HL-60 (cell line): ENCODE measurements at regions not wholly inside any gene's neighbourhood (a gene's known extent, or its start where the extent isn't known, plus 50 kb on each side); places are given as distances from the start of the nearest gene placed in this dataset.

ENCODE experiments used
- DNase-seq, 2 experiments: peaks; one replicate each; pipeline ENCODE4 v3.0.0-alpha.2; 2010 to 2020; ENCODE audit warnings: low read depth in 1 of 2, low spot score in 1 of 2
- H3K27ac ChIP-seq: fragments of 250-450 bp; sonication (Bioruptor Pico); replicated peaks from 2 replicates; pipeline ENCODE4 v1.5.1; 2020; ENCODE audit warnings: mild to moderate bottlenecking, moderate library complexity
- H3K27me3 ChIP-seq: fragments of 250-450 bp; sonication (Bioruptor Pico); 2 replicates; pipeline ENCODE4 v1.5.1; 2021; ENCODE audit warnings: mild to moderate bottlenecking, moderate library complexity; ENCODE audit not compliant: insufficient read depth, poor library complexity, severe bottlenecking
- H3K4me3 ChIP-seq: replicated peaks from 2 replicates; pipeline ENCODE4 v1.5.1; 2011; ENCODE audit warnings: mild to moderate bottlenecking, control low read depth, low read length; ENCODE audit not compliant: insufficient read depth
- GABPA ChIP-seq: IDR thresholded peaks from 2 replicates; pipeline ENCODE4 v1.6.1; 2012; ENCODE audit warnings: low read depth
- POLR2AphosphoS5 ChIP-seq: IDR thresholded peaks from 2 replicates; pipeline ENCODE4 v1.6.1; 2012; ENCODE audit warnings: low read depth
- SPI1 ChIP-seq: IDR thresholded peaks from 2 replicates; pipeline ENCODE4 v1.6.1; 2012; ENCODE audit warnings: low read depth, mild to moderate bottlenecking, borderline replicate concordance
- TF ChIP-seq, protein P1 (sequence below): IDR thresholded peaks from one replicate; pipeline ENCODE4 v1.5.1; 2011; ENCODE audit warnings: low read length, control low read depth, inconsistent platforms; ENCODE audit not compliant: insufficient read depth
- TF ChIP-seq, protein P2 (sequence below): IDR thresholded peaks from 2 replicates; pipeline ENCODE4 v1.6.1; 2012; ENCODE audit warnings: low read depth; ENCODE audit not compliant: insufficient replicate concordance

DNA sequence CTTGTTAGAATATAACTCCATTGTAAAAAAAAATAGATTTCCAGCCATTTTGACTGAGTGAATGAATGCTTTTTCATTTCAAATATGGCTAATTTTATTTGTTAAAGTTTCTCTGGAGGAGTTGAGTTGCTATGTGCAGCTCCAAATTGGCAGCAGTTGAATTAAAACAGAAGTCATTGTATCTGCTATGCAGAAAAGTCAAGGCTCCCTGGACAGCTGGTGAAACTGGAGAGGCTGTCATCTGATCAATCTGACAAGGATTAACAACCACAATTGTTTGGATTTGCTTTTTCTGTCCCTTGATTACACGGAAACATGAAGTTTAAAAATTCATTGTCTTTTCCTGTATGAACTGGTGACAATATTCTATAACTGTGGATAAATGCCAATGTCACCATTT is 713.9 kb downstream of the EFNA5 start:
- TF ChIP-seq, protein P1, sequence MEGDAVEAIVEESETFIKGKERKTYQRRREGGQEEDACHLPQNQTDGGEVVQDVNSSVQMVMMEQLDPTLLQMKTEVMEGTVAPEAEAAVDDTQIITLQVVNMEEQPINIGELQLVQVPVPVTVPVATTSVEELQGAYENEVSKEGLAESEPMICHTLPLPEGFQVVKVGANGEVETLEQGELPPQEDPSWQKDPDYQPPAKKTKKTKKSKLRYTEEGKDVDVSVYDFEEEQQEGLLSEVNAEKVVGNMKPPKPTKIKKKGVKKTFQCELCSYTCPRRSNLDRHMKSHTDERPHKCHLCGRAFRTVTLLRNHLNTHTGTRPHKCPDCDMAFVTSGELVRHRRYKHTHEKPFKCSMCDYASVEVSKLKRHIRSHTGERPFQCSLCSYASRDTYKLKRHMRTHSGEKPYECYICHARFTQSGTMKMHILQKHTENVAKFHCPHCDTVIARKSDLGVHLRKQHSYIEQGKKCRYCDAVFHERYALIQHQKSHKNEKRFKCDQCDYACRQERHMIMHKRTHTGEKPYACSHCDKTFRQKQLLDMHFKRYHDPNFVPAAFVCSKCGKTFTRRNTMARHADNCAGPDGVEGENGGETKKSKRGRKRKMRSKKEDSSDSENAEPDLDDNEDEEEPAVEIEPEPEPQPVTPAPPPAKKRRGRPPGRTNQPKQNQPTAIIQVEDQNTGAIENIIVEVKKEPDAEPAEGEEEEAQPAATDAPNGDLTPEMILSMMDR = no peak
- TF ChIP-seq, protein P2, sequence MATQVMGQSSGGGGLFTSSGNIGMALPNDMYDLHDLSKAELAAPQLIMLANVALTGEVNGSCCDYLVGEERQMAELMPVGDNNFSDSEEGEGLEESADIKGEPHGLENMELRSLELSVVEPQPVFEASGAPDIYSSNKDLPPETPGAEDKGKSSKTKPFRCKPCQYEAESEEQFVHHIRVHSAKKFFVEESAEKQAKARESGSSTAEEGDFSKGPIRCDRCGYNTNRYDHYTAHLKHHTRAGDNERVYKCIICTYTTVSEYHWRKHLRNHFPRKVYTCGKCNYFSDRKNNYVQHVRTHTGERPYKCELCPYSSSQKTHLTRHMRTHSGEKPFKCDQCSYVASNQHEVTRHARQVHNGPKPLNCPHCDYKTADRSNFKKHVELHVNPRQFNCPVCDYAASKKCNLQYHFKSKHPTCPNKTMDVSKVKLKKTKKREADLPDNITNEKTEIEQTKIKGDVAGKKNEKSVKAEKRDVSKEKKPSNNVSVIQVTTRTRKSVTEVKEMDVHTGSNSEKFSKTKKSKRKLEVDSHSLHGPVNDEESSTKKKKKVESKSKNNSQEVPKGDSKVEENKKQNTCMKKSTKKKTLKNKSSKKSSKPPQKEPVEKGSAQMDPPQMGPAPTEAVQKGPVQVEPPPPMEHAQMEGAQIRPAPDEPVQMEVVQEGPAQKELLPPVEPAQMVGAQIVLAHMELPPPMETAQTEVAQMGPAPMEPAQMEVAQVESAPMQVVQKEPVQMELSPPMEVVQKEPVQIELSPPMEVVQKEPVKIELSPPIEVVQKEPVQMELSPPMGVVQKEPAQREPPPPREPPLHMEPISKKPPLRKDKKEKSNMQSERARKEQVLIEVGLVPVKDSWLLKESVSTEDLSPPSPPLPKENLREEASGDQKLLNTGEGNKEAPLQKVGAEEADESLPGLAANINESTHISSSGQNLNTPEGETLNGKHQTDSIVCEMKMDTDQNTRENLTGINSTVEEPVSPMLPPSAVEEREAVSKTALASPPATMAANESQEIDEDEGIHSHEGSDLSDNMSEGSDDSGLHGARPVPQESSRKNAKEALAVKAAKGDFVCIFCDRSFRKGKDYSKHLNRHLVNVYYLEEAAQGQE = no peak
- TF ChIP-seq SPI1 (no peak), POLR2AphosphoS5 (no peak), GABPA (no peak)
- Histone ChIP-seq H3K4me3 (no peak overlapping the region), H3K27ac (no peak overlapping the region), H3K27me3 (no peaks in the 10 kb centered on the region)
- no peak for DNase-seq

DNA sequence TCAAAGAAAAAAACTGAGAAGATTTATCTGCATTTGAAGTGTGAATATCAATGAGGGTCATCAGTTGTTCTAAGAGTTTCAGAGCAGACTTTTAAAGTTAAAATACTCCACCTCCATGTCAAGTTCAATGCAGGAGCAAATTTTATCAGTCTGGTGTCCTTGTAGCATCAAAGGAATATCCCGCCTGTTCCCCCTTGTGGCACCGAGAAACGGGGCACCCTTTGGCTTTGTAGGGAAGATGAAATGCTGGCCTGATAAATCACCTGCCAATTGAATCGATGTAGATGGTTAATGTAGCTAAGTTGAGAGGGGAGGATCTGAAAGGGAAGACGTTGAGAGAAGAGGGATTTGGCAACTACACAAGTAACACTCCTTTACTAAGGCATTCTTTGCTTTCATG is 714.5 kb downstream of the EFNA5 start:
- DNase-seq = no peak
- Histone ChIP-seq H3K4me3 (no peak overlapping the region), H3K27ac (no peak overlapping the region), H3K27me3 (no peaks in the 10 kb centered on the region)
- TF ChIP-seq, protein P1 = no peak
- TF ChIP-seq SPI1 (no peak), POLR2AphosphoS5 (no peak), GABPA (no peak)
- TF ChIP-seq, protein P2 = no peak

DNA sequence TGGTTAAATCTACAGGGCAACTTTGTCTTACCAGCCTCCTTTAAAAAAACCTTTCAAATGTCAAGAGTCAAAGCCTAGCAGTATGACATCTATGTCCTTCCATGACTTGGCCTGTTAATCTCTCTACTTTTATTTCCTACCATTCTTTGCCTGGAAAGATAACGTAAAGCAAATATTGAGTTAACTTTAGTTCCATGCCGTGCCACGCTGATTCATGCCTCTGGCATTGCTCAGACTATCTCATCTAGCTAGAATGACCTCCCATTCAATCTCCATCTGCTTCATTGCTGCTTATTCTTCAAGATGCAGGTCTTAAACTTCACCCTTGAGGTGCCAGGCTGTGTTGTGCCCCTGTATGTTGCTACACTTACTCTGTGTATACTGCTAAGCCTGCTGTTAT is 729.8 kb downstream of the EFNA5 start:
- no peaks in the 10 kb centered on the region for H3K27me3 ChIP-seq
- H3K4me3 ChIP-seq = no peak overlapping the region
- TF ChIP-seq, protein P2 = no peak
- TF ChIP-seq, protein P1 = no peak
- no peak for TF ChIP-seq GABPA
- TF ChIP-seq POLR2AphosphoS5 = no peak
- no peak for TF ChIP-seq SPI1
- H3K27ac ChIP-seq = no peak overlapping the region
- DNase-seq = no peak
